Type B pancreatic cell (in vitro differentiated cells): ENCODE measurements at regions not wholly inside any gene's neighbourhood (a gene's known extent, or its start where the extent isn't known, plus 50 kb on each side); places are given as distances from the start of the nearest gene placed in this dataset.

Experiments
- DNase-seq: peaks from one replicate; pipeline ENCODE4 v3.0.0; 2021; ENCODE audit warnings: mixed read lengths; ENCODE audit not compliant: unreplicated experiment; ENCODE audit errors: extremely low spot score
- H3K27ac Mint-ChIP-seq: 2 replicates; pipeline ENCODE4 v1.8.0; 2021; ENCODE audit warnings: mild to moderate bottlenecking, mixed read lengths
- H3K27me3 Mint-ChIP-seq: 2 replicates; pipeline ENCODE4 v1.8.0; 2021; ENCODE audit warnings: mixed read lengths
- H3K36me3 Mint-ChIP-seq: 2 replicates; pipeline ENCODE4 v1.8.0; 2021; ENCODE audit warnings: mixed read lengths
- H3K4me1 Mint-ChIP-seq: one replicate; pipeline ENCODE4 v1.8.0; 2021; ENCODE audit warnings: mixed read lengths; ENCODE audit not compliant: unreplicated experiment
- H3K4me3 Mint-ChIP-seq: 2 replicates; pipeline ENCODE4 v1.8.0; 2021; ENCODE audit warnings: mild to moderate bottlenecking, mixed read lengths
- H3K9me3 Mint-ChIP-seq: 2 replicates; pipeline ENCODE4 v1.8.0; 2021; ENCODE audit warnings: mixed read lengths
- TF ChIP-seq, protein P1 (sequence below): fragments of 200-600 bp; sonication (generic); conservative IDR thresholded peaks from 2 replicates; pipeline ENCODE4 v1.5.0; 2021; ENCODE audit warnings: antibody characterized with exemption, mild to moderate bottlenecking

DNA sequence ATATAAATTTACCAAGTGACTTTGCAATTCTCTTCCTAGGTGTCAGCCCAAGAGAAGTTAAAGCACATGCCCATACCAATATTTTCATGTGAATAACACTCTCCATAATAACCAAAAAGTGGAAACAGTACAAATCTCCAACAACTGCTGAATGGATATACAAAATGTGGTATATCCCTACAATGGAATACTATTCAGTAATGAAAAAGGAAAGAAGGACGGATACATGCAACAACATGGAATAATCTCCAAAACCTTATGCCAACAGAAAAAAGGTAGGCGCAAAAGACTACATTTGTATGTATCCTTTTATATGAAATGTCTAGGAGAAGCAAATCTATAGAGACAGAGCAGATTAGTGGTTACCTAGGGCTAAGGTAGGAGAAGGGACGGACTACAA lies 487.7 kb upstream of the ID4 start:
- TF ChIP-seq, protein P1, sequence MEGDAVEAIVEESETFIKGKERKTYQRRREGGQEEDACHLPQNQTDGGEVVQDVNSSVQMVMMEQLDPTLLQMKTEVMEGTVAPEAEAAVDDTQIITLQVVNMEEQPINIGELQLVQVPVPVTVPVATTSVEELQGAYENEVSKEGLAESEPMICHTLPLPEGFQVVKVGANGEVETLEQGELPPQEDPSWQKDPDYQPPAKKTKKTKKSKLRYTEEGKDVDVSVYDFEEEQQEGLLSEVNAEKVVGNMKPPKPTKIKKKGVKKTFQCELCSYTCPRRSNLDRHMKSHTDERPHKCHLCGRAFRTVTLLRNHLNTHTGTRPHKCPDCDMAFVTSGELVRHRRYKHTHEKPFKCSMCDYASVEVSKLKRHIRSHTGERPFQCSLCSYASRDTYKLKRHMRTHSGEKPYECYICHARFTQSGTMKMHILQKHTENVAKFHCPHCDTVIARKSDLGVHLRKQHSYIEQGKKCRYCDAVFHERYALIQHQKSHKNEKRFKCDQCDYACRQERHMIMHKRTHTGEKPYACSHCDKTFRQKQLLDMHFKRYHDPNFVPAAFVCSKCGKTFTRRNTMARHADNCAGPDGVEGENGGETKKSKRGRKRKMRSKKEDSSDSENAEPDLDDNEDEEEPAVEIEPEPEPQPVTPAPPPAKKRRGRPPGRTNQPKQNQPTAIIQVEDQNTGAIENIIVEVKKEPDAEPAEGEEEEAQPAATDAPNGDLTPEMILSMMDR: no peak
- H3K9me3 Mint-ChIP-seq: peaks cover 11% of the 10 kb centered on the region
- no peak for DNase-seq
- H3K36me3 Mint-ChIP-seq: no peaks in the 10 kb centered on the region
- H3K27me3 Mint-ChIP-seq: no peaks in the 10 kb centered on the region
- H3K4me1 Mint-ChIP-seq: no peaks in the 10 kb centered on the region
- no peak overlapping the region for H3K27ac Mint-ChIP-seq
- H3K4me3 Mint-ChIP-seq: no peak overlapping the region

DNA sequence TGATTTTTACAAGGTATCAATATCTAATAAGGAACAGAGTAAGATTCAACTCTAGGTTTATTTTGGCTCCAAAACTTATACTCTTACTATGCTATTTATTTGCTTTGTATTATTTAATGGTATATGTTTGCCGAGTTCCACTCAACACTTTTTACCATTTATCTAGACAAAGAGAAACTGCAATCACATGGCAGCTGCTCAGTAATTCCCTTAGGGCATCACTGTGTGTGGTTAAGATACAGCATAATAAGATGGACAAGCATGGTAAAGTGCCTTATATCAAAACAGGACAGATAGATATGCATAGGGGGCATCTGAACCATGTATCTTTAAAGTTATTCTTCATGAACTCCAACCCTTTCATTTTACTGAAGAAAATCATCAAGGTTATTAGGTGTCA lies 483.0 kb upstream of the ID4 start:
- Mint-ChIP-seq H3K9me3 (peaks cover 5% of the 10 kb centered on the region), H3K4me3 (no peak overlapping the region), H3K27me3 (no peaks in the 10 kb centered on the region), H3K4me1 (peaks cover 6% of the 10 kb centered on the region), H3K36me3 (no peaks in the 10 kb centered on the region), H3K27ac (no peak overlapping the region)
- DNase-seq: no peak
- TF ChIP-seq, protein P1: no peak

- TF ChIP-seq, protein P1: no peak
- Mint-ChIP-seq H3K27ac (no peak overlapping the region), H3K27me3 (no peaks in the 10 kb centered on the region), H3K4me1 (peaks cover 6% of the 10 kb centered on the region), H3K4me3 (no peak overlapping the region), H3K9me3 (no peaks in the 10 kb centered on the region), H3K36me3 (no peaks in the 10 kb centered on the region)
- DNase-seq: no peak
These were observed 480.5 kb upstream of the ID4 start for GRCh38 chr6:19356692-19357091.

DNA sequence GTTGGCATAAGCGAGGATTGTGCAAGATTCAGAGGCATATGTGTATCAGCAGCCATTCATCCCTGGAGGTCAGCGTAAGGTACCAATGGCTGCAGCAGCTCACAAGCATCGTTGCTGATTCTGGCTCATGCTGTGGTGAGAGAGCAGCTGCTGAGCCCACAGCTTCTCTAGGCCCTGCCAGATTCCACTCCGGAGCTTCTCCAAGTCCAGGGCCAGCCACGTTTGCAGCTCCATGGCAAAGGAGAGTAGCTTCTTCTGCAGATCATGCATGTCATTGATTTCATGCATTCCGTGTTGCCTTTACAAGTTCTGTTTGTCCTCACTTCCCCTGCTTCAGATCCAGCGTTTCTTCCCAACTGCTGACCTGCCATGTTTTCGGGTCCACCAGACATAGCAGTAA lies 474.8 kb upstream of the ID4 start:
- Mint-ChIP-seq H3K27ac (no peak overlapping the region), H3K9me3 (peaks cover 6% of the 10 kb centered on the region), H3K27me3 (no peaks in the 10 kb centered on the region), H3K4me1 (peaks cover under 1% of the 10 kb centered on the region), H3K36me3 (no peaks in the 10 kb centered on the region), H3K4me3 (no peak overlapping the region)
- DNase-seq: no peak
- TF ChIP-seq, protein P1: no peak

GRCh38 chr6:19368511-19368910 lies 468.7 kb upstream of the ID4 start:
- TF ChIP-seq, protein P1: no peak
- H3K4me3 Mint-ChIP-seq: no peak overlapping the region
- no peak for DNase-seq
- no peaks in the 10 kb centered on the region for H3K36me3 Mint-ChIP-seq
- no peak overlapping the region for H3K27ac Mint-ChIP-seq
- H3K9me3 Mint-ChIP-seq: peaks cover 9% of the 10 kb centered on the region
- H3K27me3 Mint-ChIP-seq: no peaks in the 10 kb centered on the region
- peaks cover 26% of the 10 kb centered on the region for H3K4me1 Mint-ChIP-seq

GRCh38 chr6:19369785-19370184 lies 467.4 kb upstream of the ID4 start:
- Mint-ChIP-seq H3K9me3 (peaks cover 9% of the 10 kb centered on the region), H3K4me3 (no peak overlapping the region), H3K27me3 (no peaks in the 10 kb centered on the region), H3K36me3 (no peaks in the 10 kb centered on the region), H3K4me1 (peaks cover 26% of the 10 kb centered on the region), H3K27ac (peak overlapping the region; percentile 9)
- TF ChIP-seq, protein P1: no peak
- no peak for DNase-seq
